ENCODE measurements at regions not wholly inside any gene's neighbourhood (a gene's known extent, or its start where the extent isn't known, plus 50 kb on each side); places are given as distances from the start of the nearest gene placed in this dataset.

DNA sequence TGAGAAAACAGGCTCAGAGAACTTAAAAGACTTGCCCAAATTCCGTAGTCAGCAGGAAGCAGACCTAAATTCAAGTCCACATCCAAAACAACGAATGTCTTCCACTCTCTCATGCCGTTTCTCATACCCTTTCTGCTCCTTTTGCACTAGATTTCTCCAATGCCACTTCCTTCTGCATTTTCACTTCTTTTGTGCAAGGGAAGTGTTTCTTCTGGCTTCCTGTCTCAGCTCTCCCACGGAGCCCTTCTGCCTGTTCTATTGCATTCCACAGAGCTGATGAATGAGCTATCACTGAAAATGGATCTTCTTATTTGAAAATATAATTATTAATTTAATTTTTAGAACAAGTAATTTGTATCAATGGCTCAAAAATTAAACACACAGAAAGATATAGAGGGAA lies 56.1 kb upstream of the STK24 start:
- TF ChIP-seq, protein P1, sequence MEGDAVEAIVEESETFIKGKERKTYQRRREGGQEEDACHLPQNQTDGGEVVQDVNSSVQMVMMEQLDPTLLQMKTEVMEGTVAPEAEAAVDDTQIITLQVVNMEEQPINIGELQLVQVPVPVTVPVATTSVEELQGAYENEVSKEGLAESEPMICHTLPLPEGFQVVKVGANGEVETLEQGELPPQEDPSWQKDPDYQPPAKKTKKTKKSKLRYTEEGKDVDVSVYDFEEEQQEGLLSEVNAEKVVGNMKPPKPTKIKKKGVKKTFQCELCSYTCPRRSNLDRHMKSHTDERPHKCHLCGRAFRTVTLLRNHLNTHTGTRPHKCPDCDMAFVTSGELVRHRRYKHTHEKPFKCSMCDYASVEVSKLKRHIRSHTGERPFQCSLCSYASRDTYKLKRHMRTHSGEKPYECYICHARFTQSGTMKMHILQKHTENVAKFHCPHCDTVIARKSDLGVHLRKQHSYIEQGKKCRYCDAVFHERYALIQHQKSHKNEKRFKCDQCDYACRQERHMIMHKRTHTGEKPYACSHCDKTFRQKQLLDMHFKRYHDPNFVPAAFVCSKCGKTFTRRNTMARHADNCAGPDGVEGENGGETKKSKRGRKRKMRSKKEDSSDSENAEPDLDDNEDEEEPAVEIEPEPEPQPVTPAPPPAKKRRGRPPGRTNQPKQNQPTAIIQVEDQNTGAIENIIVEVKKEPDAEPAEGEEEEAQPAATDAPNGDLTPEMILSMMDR (IDR thresholded peaks at IDR 0.05): no peak
- TF ChIP-seq POLR2AphosphoS5 (IDR thresholded peaks at IDR 0.05) (no peak), EP300 (IDR thresholded peaks at IDR 0.05) (no peak)
